PC-9 (cell line): ENCODE measurements at regions not wholly inside any gene's neighbourhood (a gene's known extent, or its start where the extent isn't known, plus 50 kb on each side); places are given as distances from the start of the nearest gene placed in this dataset.

Experiments used
- BruUV-seq: library from RNA; stranded (reverse); fragments of 400-500 nt; replicated peaks from 2 replicates; lab custom pipeline; 2021; lab: Mats Ljungman, UMichigan
- CTCF ChIA-PET: fragments of 300-600 bp; sonication (Branson Sonifier 250); formaldehyde crosslinking; loops from one replicate; lab custom pipeline; 2022; ENCODE audit warnings: antibody characterized with exemption; lab: Charles Lee
- POLR2A ChIA-PET: fragments of 300-600 bp; sonication (Branson Sonifier 250); formaldehyde crosslinking; loops from one replicate; lab custom pipeline; 2022; ENCODE audit warnings: antibody characterized with exemption; ENCODE audit not compliant: unreplicated experiment; lab: Charles Lee
- DNase-seq, 2 experiments: peaks; one replicate each; pipeline versions ENCODE4 v3.0.0 to v3.0.0-alpha.2; 2015 to 2022; ENCODE audit warnings: mixed read lengths in 1 of 2
- H2AFZ ChIP-seq: fragments of 200-600 bp; sonication (generic); 2 replicates; pipeline ENCODE4 v1.8.1; 2017; ENCODE audit warnings: antibody characterized with exemption
- H3F3A ChIP-seq: fragments of 200-600 bp; sonication (generic); 2 replicates; pipeline ENCODE4 v1.8.1; 2017; ENCODE audit warnings: antibody characterized with exemption, mild to moderate bottlenecking, low read depth; ENCODE audit not compliant: insufficient read depth
- H3K27ac ChIP-seq: fragments of 200-600 bp; sonication (generic); 2 replicates; pipeline ENCODE4 v1.6.1; 2016; ENCODE audit warnings: mixed run types
- H3K27me3 ChIP-seq: fragments of 200-600 bp; sonication (generic); 2 replicates; pipeline ENCODE4 v1.6.1; 2016; ENCODE audit warnings: low read depth, mixed run types; ENCODE audit not compliant: insufficient read depth
- H3K36me3 ChIP-seq: fragments of 200-600 bp; sonication (generic); 2 replicates; pipeline ENCODE4 v1.6.1; 2016; ENCODE audit warnings: low read depth, mixed run types
- H3K4me1 ChIP-seq: fragments of 200-600 bp; sonication (generic); replicated peaks from 2 replicates; pipeline ENCODE4 v1.6.1; 2016; ENCODE audit warnings: mixed run types; ENCODE audit not compliant: insufficient read depth
- H3K4me2 ChIP-seq: fragments of 200-600 bp; sonication (generic); 2 replicates; pipeline ENCODE4 v1.6.1; 2017; ENCODE audit warnings: mixed run types
- H3K4me3 ChIP-seq: fragments of 200-600 bp; sonication (generic); 2 replicates; pipeline ENCODE4 v1.6.1; 2016; ENCODE audit warnings: mixed run types
- H3K79me2 ChIP-seq: fragments of 200-600 bp; sonication (generic); 2 replicates; pipeline ENCODE4 v1.6.1; 2017; ENCODE audit warnings: low read depth, mixed run types
- H3K9me2 ChIP-seq: fragments of 200-600 bp; sonication (generic); 2 replicates; pipeline ENCODE4 v1.8.1; 2017; ENCODE audit warnings: mild to moderate bottlenecking; ENCODE audit not compliant: insufficient read depth
- H3K9me3 ChIP-seq: fragments of 200-600 bp; sonication (generic); 2 replicates; pipeline ENCODE4 v1.8.1; 2016; ENCODE audit warnings: low read depth; ENCODE audit not compliant: insufficient read depth
- H4K20me1 ChIP-seq: fragments of 200-600 bp; sonication (generic); 2 replicates; pipeline ENCODE4 v1.8.1; 2017; ENCODE audit not compliant: insufficient read depth
- EZH2 ChIP-seq: fragments of 200-600 bp; sonication (generic); IDR thresholded peaks from 2 replicates; pipeline ENCODE4 v1.8.0; 2017; ENCODE audit warnings: antibody characterized with exemption, low read depth
- intact Hi-C: fragments of 100-400 bp; cut with micrococcal nuclease; formaldehyde crosslinking; loops from one replicate; pipeline ENCODE4 v1.10.0; 2022; ENCODE audit not compliant: unreplicated experiment
- TF ChIP-seq, protein P1 (sequence below): fragments of 200-600 bp; sonication (generic); conservative IDR thresholded peaks from 2 replicates; pipeline ENCODE4 v1.6.1; 2017; ENCODE audit warnings: mixed run types, antibody characterized with exemption, mild to moderate bottlenecking, moderate library complexity

DNA sequence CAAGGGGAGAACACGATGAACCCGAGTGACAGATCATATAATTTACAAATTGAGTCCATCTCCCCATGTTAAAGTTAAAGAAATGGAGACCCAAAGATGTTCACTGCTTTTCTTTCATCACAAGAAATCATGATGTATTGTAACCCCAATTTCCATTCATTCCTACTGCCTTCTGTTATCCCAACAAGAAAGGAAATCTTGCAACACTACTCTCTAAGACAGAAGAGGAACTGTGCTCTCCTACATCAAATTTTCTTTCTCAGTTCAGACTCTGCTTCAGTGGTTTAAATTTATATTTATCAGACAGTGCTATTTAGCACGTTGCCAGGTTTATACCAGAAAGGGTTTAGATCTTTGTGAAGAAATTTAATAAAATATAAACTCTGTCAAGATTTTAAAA lies 83.8 kb upstream of the RASA1 start:
- intact Hi-C loops, result no loop called here
- Histone ChIP-seq H3K9me3 (no peaks in the 10 kb centered on the region), H3K4me1 (no peaks in the 10 kb centered on the region), H3K27ac (no peak overlapping the region), H3K79me2 (no peaks in the 10 kb centered on the region), H3K27me3 (no peaks in the 10 kb centered on the region), H3K4me2 (no peak overlapping the region), H3K36me3 (no peaks in the 10 kb centered on the region), H3K9me2 (peaks cover 4% of the 10 kb centered on the region; the same call in 1 of the 2 replicates), H3F3A (no peaks in the 10 kb centered on the region), H4K20me1 (no peaks in the 10 kb centered on the region), H3K4me3 (no peak overlapping the region), H2AFZ (peak overlapping the region; percentile 55; the same call in 1 of the 2 replicates)
- CTCF ChIA-PET, result no interaction called here
- no TSS peak for BruUV-seq
- POLR2A ChIA-PET, result no interaction called here
- DNase-seq, result no peak
- TF ChIP-seq, protein P1, sequence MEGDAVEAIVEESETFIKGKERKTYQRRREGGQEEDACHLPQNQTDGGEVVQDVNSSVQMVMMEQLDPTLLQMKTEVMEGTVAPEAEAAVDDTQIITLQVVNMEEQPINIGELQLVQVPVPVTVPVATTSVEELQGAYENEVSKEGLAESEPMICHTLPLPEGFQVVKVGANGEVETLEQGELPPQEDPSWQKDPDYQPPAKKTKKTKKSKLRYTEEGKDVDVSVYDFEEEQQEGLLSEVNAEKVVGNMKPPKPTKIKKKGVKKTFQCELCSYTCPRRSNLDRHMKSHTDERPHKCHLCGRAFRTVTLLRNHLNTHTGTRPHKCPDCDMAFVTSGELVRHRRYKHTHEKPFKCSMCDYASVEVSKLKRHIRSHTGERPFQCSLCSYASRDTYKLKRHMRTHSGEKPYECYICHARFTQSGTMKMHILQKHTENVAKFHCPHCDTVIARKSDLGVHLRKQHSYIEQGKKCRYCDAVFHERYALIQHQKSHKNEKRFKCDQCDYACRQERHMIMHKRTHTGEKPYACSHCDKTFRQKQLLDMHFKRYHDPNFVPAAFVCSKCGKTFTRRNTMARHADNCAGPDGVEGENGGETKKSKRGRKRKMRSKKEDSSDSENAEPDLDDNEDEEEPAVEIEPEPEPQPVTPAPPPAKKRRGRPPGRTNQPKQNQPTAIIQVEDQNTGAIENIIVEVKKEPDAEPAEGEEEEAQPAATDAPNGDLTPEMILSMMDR, result no peak
- TF ChIP-seq EZH2, result no peak

DNA sequence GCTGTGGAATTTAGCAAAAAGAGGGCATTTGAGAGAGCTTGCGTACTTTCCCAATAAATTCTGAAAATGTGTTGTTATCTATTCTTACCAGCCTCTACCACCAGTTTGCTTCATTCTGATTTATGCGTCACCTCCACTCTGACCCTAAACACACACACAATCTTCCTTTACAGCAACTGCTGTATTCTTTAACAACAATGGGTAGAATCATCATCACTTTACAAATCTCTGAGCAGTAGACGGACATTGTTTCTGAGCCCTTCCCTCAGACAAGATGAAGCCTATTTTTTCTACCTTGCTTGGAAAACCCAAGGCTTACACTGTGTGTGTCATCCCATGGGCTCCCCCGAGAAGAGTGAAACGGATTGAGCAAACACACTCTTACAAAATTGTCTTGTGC lies 83.1 kb upstream of the RASA1 start:
- no peaks in the 10 kb centered on the region for H3K9me3 ChIP-seq
- no peak for DNase-seq
- H3K79me2 ChIP-seq, result no peaks in the 10 kb centered on the region
- H3K27me3 ChIP-seq, result no peaks in the 10 kb centered on the region
- peaks cover under 1% of the 10 kb centered on the region; the same call in 1 of the 2 replicates for H3K9me2 ChIP-seq
- no peak overlapping the region for H3K4me3 ChIP-seq
- TF ChIP-seq, protein P1, result no peak
- no peak for TF ChIP-seq EZH2
- intact Hi-C loops, result no loop called here
- H3K36me3 ChIP-seq, result no peaks in the 10 kb centered on the region
- ChIA-PET CTCF (no interaction called here), POLR2A (no interaction called here)
- H4K20me1 ChIP-seq, result no peaks in the 10 kb centered on the region
- no peak overlapping the region for H2AFZ ChIP-seq
- H3K27ac ChIP-seq, result no peak overlapping the region
- H3F3A ChIP-seq, result no peaks in the 10 kb centered on the region
- BruUV-seq, result no TSS peak
- H3K4me2 ChIP-seq, result no peak overlapping the region
- H3K4me1 ChIP-seq, result 0 out of 2 replicates have a peak, but pooled peaks cover 3% of the 10 kb centered on the region

DNA sequence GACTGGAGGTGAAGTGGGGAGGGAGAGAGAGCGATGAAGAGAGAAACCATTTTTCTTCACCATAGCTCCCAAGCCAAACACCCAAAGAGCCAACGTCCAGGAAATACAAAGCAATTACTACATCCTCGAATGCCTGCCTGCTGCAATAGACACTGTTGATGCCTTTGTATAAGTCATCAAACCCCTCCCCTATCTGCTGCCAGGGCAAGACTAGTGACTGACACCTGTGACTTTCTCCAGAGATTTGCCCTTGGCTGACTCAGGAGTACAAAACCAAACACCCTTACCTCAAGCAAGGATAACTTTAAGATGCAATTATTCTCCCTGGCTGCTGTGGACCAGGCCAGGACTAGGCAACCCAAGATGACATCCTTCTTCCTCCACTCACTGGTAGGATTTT lies 81.8 kb upstream of the RASA1 start:
- intact Hi-C loops, result no loop called here
- no TSS peak for BruUV-seq
- Histone ChIP-seq H3K4me1 (0 out of 2 replicates have a peak, but pooled peaks cover 7% of the 10 kb centered on the region), H4K20me1 (no peaks in the 10 kb centered on the region), H3K79me2 (no peaks in the 10 kb centered on the region), H3K4me3 (no peak overlapping the region), H3K36me3 (no peaks in the 10 kb centered on the region), H3K9me3 (no peaks in the 10 kb centered on the region), H3K27ac (no peak overlapping the region), H3F3A (no peaks in the 10 kb centered on the region), H3K4me2 (no peak overlapping the region), H3K27me3 (no peaks in the 10 kb centered on the region), H2AFZ (no peak overlapping the region), H3K9me2 (no peaks in the 10 kb centered on the region; the same call in 1 of the 2 replicates)
- no peak for DNase-seq
- CTCF ChIA-PET, result no interaction called here
- TF ChIP-seq, protein P1, result no peak
- TF ChIP-seq EZH2, result no peak
- POLR2A ChIA-PET, result interaction anchor here (0.7 kb wide), 1 partner anchor 83 kb away, joined by 3 read pairs; no protein-coding TSS in a partner anchor
